ENCODE measurements at regions not wholly inside any gene's neighbourhood (a gene's known extent, or its start where the extent isn't known, plus 50 kb on each side); places are given as distances from the start of the nearest gene placed in this dataset.

- TF ChIP-seq CTCF (IDR thresholded peaks at IDR 0.05) (no peak), POLR2A (IDR thresholded peaks at IDR 0.05) (no peak)
Measured at GRCh38 chr14:94970941-94971730, 186.2 kb downstream of the DICER1 start.
